ENCODE measurements at regions not wholly inside any gene's neighbourhood (a gene's known extent, or its start where the extent isn't known, plus 50 kb on each side); places are given as distances from the start of the nearest gene placed in this dataset.

GRCh38 chr4:72896515-72896914, 173.0 kb downstream of the COX18 start:
- DNase-seq, result no peak
- no peak overlapping the region for H2BK12ac ChIP-seq (ENCODE audit: insufficient read length, low read depth, low read length)
- H2BK15ac ChIP-seq (ENCODE audit: low read depth, low read length), result no peak overlapping the region
- no peak overlapping the region for H4K8ac ChIP-seq (replicated peaks; ENCODE audit: insufficient read length, low read depth, low read length)
- no peak overlapping the region for H2AK5ac ChIP-seq (ENCODE audit: insufficient read length, low read length)
- H4K5ac ChIP-seq (ENCODE audit: insufficient read length, low read depth, low read length), result no peak overlapping the region
- peaks cover 31 to 38% of the 10 kb centered on the region in 2 experiments for H3K4me1 Mint-ChIP-seq
- no peak overlapping the region for H2BK5ac ChIP-seq (ENCODE audit: insufficient read length, low read length)
- no peaks in the 10 kb centered on the region for H3K79me1 ChIP-seq (ENCODE audit: insufficient read depth, low read depth, low read length, poor library complexity, severe bottlenecking)
- no peak overlapping the region for H3K4me2 ChIP-seq (ENCODE audit: insufficient read depth, insufficient read length, low read length)
- no peak overlapping the region for H3K56ac ChIP-seq (ENCODE audit: insufficient read length, low read depth, low read length)
- H3K36me3 Mint-ChIP-seq (ENCODE audit: insufficient read depth in 1 of 3, low read depth in 3 of 3), result peaks cover 0 to 10% (median 0%) of the 10 kb centered on the region in 3 experiments; a peak in 2 of 7 replicates
- H3K4ac ChIP-seq (ENCODE audit: low read depth, low read length), result no peak overlapping the region
- no peaks in the 10 kb centered on the region for H3K27me3 ChIP-seq (ENCODE audit: insufficient read depth, low read length)
- H4K20me1 ChIP-seq (ENCODE audit: control insufficient read depth, insufficient read depth, insufficient read length), result no peaks in the 10 kb centered on the region
- peaks cover 0 to 3% of the 10 kb centered on the region in 2 experiments; a peak in 2 of 5 replicates for H3K9me3 Mint-ChIP-seq
- no peak overlapping the region for H3K4me3 Mint-ChIP-seq
- H4K91ac ChIP-seq (ENCODE audit: insufficient read length, low read depth, low read length), result no peak overlapping the region
- no peak overlapping the region for H2AFZ ChIP-seq (ENCODE audit: low read length)
- H3K23me2 ChIP-seq (ENCODE audit: insufficient read length, low read depth, low read length, poor library complexity, severe bottlenecking), result no peaks in the 10 kb centered on the region
- no peak overlapping the region for H2BK20ac ChIP-seq (ENCODE audit: low read depth, low read length, poor library complexity, severe bottlenecking)
- no peak overlapping the region for H3K18ac ChIP-seq (ENCODE audit: insufficient read length, low read depth, low read length)
- no peak overlapping the region for H3K27ac Mint-ChIP-seq
- H3K27me3 Mint-ChIP-seq (ENCODE audit: low read depth), result no peaks in the 10 kb centered on the region
- no peak overlapping the region for H3T11ph ChIP-seq (ENCODE audit: low read length)
- TF ChIP-seq, protein P1, sequence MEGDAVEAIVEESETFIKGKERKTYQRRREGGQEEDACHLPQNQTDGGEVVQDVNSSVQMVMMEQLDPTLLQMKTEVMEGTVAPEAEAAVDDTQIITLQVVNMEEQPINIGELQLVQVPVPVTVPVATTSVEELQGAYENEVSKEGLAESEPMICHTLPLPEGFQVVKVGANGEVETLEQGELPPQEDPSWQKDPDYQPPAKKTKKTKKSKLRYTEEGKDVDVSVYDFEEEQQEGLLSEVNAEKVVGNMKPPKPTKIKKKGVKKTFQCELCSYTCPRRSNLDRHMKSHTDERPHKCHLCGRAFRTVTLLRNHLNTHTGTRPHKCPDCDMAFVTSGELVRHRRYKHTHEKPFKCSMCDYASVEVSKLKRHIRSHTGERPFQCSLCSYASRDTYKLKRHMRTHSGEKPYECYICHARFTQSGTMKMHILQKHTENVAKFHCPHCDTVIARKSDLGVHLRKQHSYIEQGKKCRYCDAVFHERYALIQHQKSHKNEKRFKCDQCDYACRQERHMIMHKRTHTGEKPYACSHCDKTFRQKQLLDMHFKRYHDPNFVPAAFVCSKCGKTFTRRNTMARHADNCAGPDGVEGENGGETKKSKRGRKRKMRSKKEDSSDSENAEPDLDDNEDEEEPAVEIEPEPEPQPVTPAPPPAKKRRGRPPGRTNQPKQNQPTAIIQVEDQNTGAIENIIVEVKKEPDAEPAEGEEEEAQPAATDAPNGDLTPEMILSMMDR (conservative IDR thresholded peaks at IDR 0.05), result no peak
- H3K27ac ChIP-seq (ENCODE audit: insufficient read length, low read depth, low read length), result no peak overlapping the region
- no peaks in the 10 kb centered on the region for H3K79me2 ChIP-seq (ENCODE audit: insufficient read depth, low read length)
- no peaks in the 10 kb centered on the region for H3K9me3 ChIP-seq (ENCODE audit: control insufficient read depth, low read depth, low read length)
- H3K14ac ChIP-seq (ENCODE audit: insufficient read depth, low read length), result no peak overlapping the region
- no CpG with 5 or more reads among the region's 3 CpGs for WGBS (ENCODE audit: extremely low coverage, insufficient read length, low lambda C conversion rate)
- peaks cover 3% of the 10 kb centered on the region for H3K4me1 ChIP-seq (ENCODE audit: insufficient read depth, low read length)
- no peak overlapping the region for H3K23ac ChIP-seq (ENCODE audit: insufficient read length, low read depth, low read length)
- H2BK120ac ChIP-seq (ENCODE audit: low read depth, low read length, poor library complexity, severe bottlenecking), result no peak overlapping the region
- no peak overlapping the region for H3K9ac ChIP-seq (ENCODE audit: extremely low read depth, insufficient read length, low read length)

Data from H9 (cell line).